ENCODE measurements at regions not wholly inside any gene's neighbourhood (a gene's known extent, or its start where the extent isn't known, plus 50 kb on each side); places are given as distances from the start of the nearest gene placed in this dataset.

DNA sequence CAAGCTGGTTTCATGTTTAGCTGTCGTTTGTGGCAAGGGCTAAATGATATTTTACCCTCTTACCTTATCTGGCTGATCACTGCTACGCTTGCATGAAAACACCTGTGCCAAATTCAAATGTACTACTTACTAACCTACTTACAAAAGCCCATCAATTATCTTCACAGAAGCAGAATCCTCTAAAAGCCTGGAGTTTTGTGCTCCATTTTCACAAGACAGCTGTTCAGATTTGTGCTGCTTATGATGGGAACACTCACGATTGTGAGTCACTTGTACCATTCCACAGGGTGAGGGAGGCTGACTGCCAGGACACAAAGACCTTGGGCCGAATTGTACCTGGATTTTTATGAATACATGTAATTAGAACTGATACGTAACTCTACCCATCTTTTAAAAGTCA, 245.0 kb upstream of the NPY start:
- TF ChIP-seq POLR2AphosphoS5 (IDR thresholded peaks at IDR 0.05; ENCODE audit: insufficient read depth in 1 of 2, low read depth in 1 of 2) (no peak), POLR2A (IDR thresholded peaks at IDR 0.05) (no peak)
- TF ChIP-seq, protein P1, sequence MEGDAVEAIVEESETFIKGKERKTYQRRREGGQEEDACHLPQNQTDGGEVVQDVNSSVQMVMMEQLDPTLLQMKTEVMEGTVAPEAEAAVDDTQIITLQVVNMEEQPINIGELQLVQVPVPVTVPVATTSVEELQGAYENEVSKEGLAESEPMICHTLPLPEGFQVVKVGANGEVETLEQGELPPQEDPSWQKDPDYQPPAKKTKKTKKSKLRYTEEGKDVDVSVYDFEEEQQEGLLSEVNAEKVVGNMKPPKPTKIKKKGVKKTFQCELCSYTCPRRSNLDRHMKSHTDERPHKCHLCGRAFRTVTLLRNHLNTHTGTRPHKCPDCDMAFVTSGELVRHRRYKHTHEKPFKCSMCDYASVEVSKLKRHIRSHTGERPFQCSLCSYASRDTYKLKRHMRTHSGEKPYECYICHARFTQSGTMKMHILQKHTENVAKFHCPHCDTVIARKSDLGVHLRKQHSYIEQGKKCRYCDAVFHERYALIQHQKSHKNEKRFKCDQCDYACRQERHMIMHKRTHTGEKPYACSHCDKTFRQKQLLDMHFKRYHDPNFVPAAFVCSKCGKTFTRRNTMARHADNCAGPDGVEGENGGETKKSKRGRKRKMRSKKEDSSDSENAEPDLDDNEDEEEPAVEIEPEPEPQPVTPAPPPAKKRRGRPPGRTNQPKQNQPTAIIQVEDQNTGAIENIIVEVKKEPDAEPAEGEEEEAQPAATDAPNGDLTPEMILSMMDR (IDR thresholded peaks at IDR 0.05) = no peak
- Histone ChIP-seq H3K27ac (no peak overlapping the region), H3K4me3 (no peak overlapping the region), H3K9me3 (no peaks in the 10 kb centered on the region), H3K36me3 (no peaks in the 10 kb centered on the region), H3K27me3 (no peaks in the 10 kb centered on the region), H3K4me1 (no peaks in the 10 kb centered on the region)
- DNase-seq (ENCODE audit: extremely low spot score in 2 of 2) = no peak
- intact Hi-C loops (cut with DNase I) = no loop called here

DNA sequence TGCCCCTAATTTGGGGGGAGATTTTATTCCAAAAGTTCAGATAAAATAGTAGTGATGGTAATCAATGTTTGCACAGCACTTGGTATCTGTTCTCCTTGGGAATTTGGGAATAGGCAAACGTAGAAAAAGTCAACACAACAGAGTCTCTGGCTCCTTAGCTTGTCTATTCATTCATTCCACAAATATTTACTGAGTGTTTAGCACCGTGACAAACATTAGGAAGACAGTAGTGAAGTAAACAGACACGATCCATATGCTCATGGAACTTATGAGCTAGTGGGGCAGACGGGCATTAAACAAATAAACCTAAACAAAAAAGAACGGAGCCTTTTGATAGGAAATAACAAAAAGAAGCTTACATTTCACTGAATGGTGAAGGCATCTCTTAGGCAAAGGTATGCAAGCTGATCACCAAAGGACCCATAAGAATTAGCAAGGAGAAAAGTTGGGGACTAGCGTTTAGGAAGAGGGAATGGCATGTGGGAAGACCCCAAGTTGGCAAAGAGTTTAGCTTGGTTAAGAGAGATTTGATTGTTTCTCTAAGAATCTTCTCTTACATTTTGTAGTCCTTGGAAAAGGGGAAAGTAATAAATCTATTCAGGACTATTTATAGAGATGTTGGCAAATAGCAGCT, 243.9 kb upstream of the NPY start:
- Histone ChIP-seq H3K27ac (no peak overlapping the region), H3K27me3 (no peaks in the 10 kb centered on the region), H3K4me1 (no peaks in the 10 kb centered on the region), H3K9me3 (no peaks in the 10 kb centered on the region), H3K4me3 (no peak overlapping the region), H3K36me3 (no peaks in the 10 kb centered on the region)
- intact Hi-C loops (cut with DNase I) = no loop called here
- TF ChIP-seq POLR2A (IDR thresholded peaks at IDR 0.05) (no peak), POLR2AphosphoS5 (IDR thresholded peaks at IDR 0.05; ENCODE audit: insufficient read depth in 1 of 2, low read depth in 1 of 2) (no peak)
- DNase-seq (ENCODE audit: extremely low spot score in 2 of 2) = no peak

DNA sequence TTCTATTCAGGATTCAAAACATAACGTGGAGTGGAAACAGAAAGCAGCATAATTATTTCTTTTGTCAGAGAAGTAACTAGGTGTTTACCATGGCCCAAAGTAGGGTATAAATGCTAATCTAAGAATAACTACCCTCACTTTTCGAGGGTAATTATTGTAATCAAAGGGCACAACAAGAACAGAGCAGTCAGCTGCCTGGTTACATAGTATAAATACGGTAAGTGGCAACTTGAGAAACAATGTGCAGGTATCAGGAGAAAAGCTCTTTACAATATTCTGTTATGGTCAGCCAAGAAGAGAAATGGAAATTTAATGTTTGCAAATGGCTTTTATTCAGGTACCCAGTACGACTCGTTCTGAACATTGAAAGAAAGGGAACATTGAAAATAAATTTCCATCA, 242.0 kb upstream of the NPY start:
- TF ChIP-seq POLR2AphosphoS5 (IDR thresholded peaks at IDR 0.05; ENCODE audit: insufficient read depth in 1 of 2, low read depth in 1 of 2) = no peak
- no peak for TF ChIP-seq POLR2A (IDR thresholded peaks at IDR 0.05)
- TF ChIP-seq, protein P1 (IDR thresholded peaks at IDR 0.05) = no peak
- intact Hi-C loops (cut with DNase I) = no loop called here
- H3K36me3 ChIP-seq = no peaks in the 10 kb centered on the region
- no peak overlapping the region for H3K27ac ChIP-seq
- no peaks in the 10 kb centered on the region for H3K4me1 ChIP-seq
- DNase-seq (ENCODE audit: extremely low spot score in 2 of 2) = no peak
- no peaks in the 10 kb centered on the region for H3K9me3 ChIP-seq
- H3K4me3 ChIP-seq = no peak overlapping the region
- no peaks in the 10 kb centered on the region for H3K27me3 ChIP-seq

DNA sequence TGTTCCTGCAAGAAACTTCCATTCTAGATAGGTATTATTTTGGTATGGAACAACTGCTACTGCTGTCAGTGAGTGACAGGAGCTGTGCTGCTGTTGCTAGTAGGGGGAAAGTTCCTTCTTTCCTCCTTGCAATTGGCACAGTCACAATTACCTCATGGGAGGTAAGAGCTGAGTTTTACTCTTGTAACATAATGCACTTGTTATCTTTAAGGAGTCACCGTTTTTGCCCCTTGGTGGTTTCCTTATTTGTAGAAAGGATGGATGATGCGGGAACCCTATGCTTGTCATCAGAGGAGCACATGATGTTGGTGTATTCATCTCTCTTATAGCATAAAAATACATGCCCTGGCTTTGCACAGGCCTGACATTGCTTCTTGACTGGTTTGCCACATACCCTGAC, 234.7 kb upstream of the NPY start:
- intact Hi-C loops (cut with DNase I) = no loop called here
- Histone ChIP-seq H3K4me3 (no peak overlapping the region), H3K27ac (no peak overlapping the region), H3K9me3 (no peaks in the 10 kb centered on the region), H3K36me3 (no peaks in the 10 kb centered on the region), H3K27me3 (no peaks in the 10 kb centered on the region), H3K4me1 (no peaks in the 10 kb centered on the region)
- no peak for TF ChIP-seq POLR2A (IDR thresholded peaks at IDR 0.05)
- no peak for TF ChIP-seq POLR2AphosphoS5 (IDR thresholded peaks at IDR 0.05; ENCODE audit: insufficient read depth in 1 of 2, low read depth in 1 of 2)
- TF ChIP-seq, protein P1 (IDR thresholded peaks at IDR 0.05) = no peak
- no peak for DNase-seq (ENCODE audit: extremely low spot score in 2 of 2)

DNA sequence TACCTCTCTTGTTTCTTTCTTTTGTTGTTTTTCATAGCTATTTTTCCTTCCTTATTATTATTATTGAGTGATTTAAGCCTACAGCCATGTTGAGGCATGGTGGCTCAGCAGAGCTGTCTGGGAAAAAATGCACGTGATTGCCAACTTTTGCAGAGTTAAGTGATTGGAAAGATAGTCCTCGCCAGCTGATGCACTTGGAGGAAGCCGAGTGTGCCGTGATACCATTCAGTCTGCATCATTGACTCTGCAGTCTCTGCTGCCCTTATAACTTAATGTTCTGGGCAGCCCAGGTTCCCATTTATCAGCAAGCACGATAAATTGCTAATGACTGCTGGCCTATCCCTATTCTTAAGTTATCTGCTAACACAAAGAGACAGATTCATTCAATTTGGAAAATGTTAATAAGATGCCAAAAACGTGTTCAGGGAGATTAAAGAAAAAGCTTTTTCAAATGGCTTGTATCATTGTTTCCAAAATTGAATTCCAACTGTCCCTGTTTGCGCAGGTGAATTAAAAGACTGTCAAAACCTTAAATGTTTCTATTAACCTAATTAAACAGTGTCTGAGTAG, 232.9 kb upstream of the NPY start:
- Histone ChIP-seq H3K4me1 (no peaks in the 10 kb centered on the region), H3K27me3 (no peaks in the 10 kb centered on the region), H3K9me3 (no peaks in the 10 kb centered on the region), H3K4me3 (no peak overlapping the region), H3K27ac (no peak overlapping the region), H3K36me3 (no peaks in the 10 kb centered on the region)
- intact Hi-C loops (cut with DNase I) = no loop called here
- no peak for DNase-seq (ENCODE audit: extremely low spot score in 2 of 2)
- TF ChIP-seq POLR2AphosphoS5 (IDR thresholded peaks at IDR 0.05; ENCODE audit: insufficient read depth in 1 of 2, low read depth in 1 of 2) (no peak), POLR2A (IDR thresholded peaks at IDR 0.05) (no peak)
- TF ChIP-seq, protein P1 (IDR thresholded peaks at IDR 0.05) = no peak
